Sigmoid colon (tissue), 4 donors: ENCODE measurements at regions not wholly inside any gene's neighbourhood (a gene's known extent, or its start where the extent isn't known, plus 50 kb on each side); places are given as distances from the start of the nearest gene placed in this dataset.

Source experiments
- EP300 ChIP-seq, 4 donors: sonication (generic); formaldehyde crosslinking; IDR thresholded peaks; one replicate each; pipeline ENCODE4 v1.6.1; 2017; ENCODE audit warnings: antibody characterized with exemption in 4 of 4
- POLR2A ChIP-seq, 2 donors: fragments of 450-650 bp; IDR thresholded peaks; one replicate each; pipeline ENCODE4 v1.6.1; 2016; ENCODE audit warnings: antibody characterized with exemption in 2 of 2, mild to moderate bottlenecking in 2 of 2, moderate library complexity in 2 of 2
- POLR2AphosphoS5 ChIP-seq, 4 donors: sonication (generic); formaldehyde crosslinking; IDR thresholded peaks; one replicate each; pipeline ENCODE4 v1.6.1; 2017; ENCODE audit warnings: antibody characterized with exemption in 4 of 4
- TF ChIP-seq, protein P1 (sequence below), 4 experiments: fragments of 450-650 bp in 3 of 4; fragments of 200-600 bp in 1 of 4; IDR thresholded peaks; one replicate each; pipeline ENCODE4 v1.5.1; 2016 to 2019; ENCODE audit warnings: antibody characterized with exemption in 4 of 4, mild to moderate bottlenecking in 3 of 4, moderate library complexity in 2 of 4

DNA sequence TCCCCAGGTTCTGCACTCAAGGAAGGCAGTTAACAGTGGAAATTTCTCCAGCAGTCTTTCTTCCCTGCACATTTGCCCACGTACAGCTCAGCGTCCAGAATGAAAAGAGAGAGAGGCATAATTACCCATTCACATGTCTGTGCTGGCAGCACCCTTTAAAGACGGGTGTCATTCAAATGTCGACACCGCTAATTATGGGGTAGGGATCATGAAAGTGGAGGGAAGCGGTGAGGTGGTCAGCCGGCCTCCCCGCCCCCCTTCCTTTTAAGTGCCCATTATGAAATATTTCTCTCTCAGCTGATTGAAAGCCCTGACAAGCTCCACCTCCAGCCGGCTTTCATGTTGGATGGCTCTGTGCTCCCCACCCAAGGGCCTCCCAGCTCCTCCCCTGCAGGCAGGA lies 246.1 kb downstream of the BMP7 start:
- TF ChIP-seq, protein P1, sequence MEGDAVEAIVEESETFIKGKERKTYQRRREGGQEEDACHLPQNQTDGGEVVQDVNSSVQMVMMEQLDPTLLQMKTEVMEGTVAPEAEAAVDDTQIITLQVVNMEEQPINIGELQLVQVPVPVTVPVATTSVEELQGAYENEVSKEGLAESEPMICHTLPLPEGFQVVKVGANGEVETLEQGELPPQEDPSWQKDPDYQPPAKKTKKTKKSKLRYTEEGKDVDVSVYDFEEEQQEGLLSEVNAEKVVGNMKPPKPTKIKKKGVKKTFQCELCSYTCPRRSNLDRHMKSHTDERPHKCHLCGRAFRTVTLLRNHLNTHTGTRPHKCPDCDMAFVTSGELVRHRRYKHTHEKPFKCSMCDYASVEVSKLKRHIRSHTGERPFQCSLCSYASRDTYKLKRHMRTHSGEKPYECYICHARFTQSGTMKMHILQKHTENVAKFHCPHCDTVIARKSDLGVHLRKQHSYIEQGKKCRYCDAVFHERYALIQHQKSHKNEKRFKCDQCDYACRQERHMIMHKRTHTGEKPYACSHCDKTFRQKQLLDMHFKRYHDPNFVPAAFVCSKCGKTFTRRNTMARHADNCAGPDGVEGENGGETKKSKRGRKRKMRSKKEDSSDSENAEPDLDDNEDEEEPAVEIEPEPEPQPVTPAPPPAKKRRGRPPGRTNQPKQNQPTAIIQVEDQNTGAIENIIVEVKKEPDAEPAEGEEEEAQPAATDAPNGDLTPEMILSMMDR (IDR thresholded peaks at IDR 0.05), result no peak
- TF ChIP-seq POLR2AphosphoS5 (IDR thresholded peaks at IDR 0.05) (no peak), POLR2A (IDR thresholded peaks at IDR 0.05) (no peak), EP300 (IDR thresholded peaks at IDR 0.05) (no peak)
